Mucosa of gallbladder (tissue), 1 donor: ENCODE measurements at regions not wholly inside any gene's neighbourhood (a gene's known extent, or its start where the extent isn't known, plus 50 kb on each side); places are given as distances from the start of the nearest gene placed in this dataset.

Source experiments
- DNase-seq: peaks from one replicate; pipeline ENCODE4 v3.0.0-alpha.2; 2020; ENCODE audit warnings: low spot score
- donor health status: DM: no; HTN: no; CAD: no.

GRCh38 chr11:95308512-95309035, 77.6 kb upstream of the SESN3 start:
- no peak for DNase-seq

GRCh38 chr11:95307286-95307685, 76.3 kb upstream of the SESN3 start:
- no peak for DNase-seq

GRCh38 chr11:95306801-95307200, 75.8 kb upstream of the SESN3 start:
- DNase-seq: no peak

- no peak for DNase-seq
Measured at GRCh38 chr11:95306123-95306522, 75.1 kb upstream of the SESN3 start.

- DNase-seq: no peak
Measured at GRCh38 chr11:95305705-95306104, 74.7 kb upstream of the SESN3 start.

GRCh38 chr11:95304777-95305176, 73.8 kb upstream of the SESN3 start:
- DNase-seq: no peak

- no peak for DNase-seq
Measured at GRCh38 chr11:95302211-95302610, 71.2 kb upstream of the SESN3 start.

- peak; percentile 38 for DNase-seq
Measured at GRCh38 chr11:95301474-95301873, 70.5 kb upstream of the SESN3 start.

GRCh38 chr11:95299078-95299679, 68.2 kb upstream of the SESN3 start:
- no peak for DNase-seq

GRCh38 chr11:95297680-95298452, 66.9 kb upstream of the SESN3 start:
- DNase-seq: no peak

- DNase-seq: no peak
Measured at GRCh38 chr11:95296621-95297025, 65.6 kb upstream of the SESN3 start.

GRCh38 chr11:95296165-95296564, 65.2 kb upstream of the SESN3 start:
- DNase-seq: no peak

- no peak for DNase-seq
Measured at GRCh38 chr11:95295382-95296149, 64.6 kb upstream of the SESN3 start.

GRCh38 chr11:95294701-95295100, 63.7 kb upstream of the SESN3 start:
- no peak for DNase-seq

GRCh38 chr11:95293116-95293515, 62.1 kb upstream of the SESN3 start:
- no peak for DNase-seq

- DNase-seq: peak; percentile 85
Measured at GRCh38 chr11:95291946-95292345, 60.9 kb upstream of the SESN3 start.

GRCh38 chr11:95289378-95290101, 58.5 kb upstream of the SESN3 start:
- no peak for DNase-seq

GRCh38 chr11:95284057-95285052, 53.4 kb upstream of the SESN3 start:
- no peak for DNase-seq

GRCh38 chr11:95283650-95284049, 52.6 kb upstream of the SESN3 start:
- DNase-seq: no peak

GRCh38 chr11:95283146-95283545, 52.1 kb upstream of the SESN3 start:
- no peak for DNase-seq
